IPS-NIHi7 (cell line): ENCODE measurements at regions not wholly inside any gene's neighbourhood (a gene's known extent, or its start where the extent isn't known, plus 50 kb on each side); places are given as distances from the start of the nearest gene placed in this dataset.

Experiments
- DNase-seq: peaks from one replicate; pipeline ENCODE4 v3.0.0; 2012; ENCODE audit warnings: mixed read lengths; ENCODE audit errors: extremely low spot score

GRCh38 chr12:115190010-115190770, 506.2 kb upstream of the TBX3 start:
- DNase-seq: no peak

- no peak for DNase-seq
These were observed 501.5 kb upstream of the TBX3 start for GRCh38 chr12:115185506-115185905.

DNA sequence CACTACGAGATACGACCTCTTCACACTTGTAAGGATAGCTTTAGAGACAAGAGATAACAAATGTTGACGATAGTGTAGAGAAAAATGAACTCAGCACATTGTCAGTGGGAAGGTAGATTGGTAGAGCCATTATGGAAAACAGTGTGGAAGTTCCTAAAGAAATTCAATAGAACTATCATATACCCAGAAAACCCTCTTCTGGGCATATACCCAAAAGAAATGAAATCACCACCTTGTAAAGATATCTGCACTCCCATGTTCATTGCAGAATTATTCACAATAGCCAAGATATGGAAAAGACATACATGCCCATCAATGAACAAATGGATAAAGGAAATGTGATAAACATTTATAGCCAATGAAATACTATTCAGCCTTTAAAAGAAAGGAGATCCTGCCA, 499.8 kb upstream of the TBX3 start:
- no peak for DNase-seq

- no peak for DNase-seq
These were observed 493.9 kb upstream of the TBX3 start for GRCh38 chr12:115177899-115178298.

DNA sequence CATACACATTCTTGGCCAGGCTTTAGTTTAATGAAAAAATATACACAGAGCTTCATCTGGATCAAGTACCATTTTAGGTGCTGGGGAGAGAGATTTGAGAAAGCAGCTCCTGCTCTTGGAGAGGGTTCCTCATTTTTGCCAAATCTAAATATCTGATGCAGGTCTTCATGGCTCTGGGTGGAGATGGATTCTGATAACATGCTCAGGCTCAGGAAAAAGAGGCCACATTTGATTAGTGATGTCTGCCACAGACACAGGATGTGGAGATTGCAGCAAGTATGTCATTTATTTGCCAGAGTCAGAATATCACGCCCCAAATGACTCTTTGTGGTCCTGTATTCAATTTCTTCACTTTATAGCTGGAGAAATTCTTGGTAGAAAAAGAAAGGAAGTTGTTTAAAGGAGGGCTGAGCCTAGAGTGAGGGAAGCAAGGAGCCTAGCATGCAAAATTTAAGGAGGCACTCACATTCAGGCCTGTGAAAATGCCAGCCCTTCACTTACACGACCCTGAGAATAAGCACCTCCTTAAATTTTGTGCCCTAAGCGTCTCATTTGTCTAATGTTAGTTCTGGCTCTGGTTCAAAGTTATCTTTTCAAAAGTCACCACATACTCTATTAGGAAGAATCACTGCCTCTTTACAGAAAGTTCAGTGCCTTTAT, 492.9 kb upstream of the TBX3 start:
- DNase-seq: no peak

DNA sequence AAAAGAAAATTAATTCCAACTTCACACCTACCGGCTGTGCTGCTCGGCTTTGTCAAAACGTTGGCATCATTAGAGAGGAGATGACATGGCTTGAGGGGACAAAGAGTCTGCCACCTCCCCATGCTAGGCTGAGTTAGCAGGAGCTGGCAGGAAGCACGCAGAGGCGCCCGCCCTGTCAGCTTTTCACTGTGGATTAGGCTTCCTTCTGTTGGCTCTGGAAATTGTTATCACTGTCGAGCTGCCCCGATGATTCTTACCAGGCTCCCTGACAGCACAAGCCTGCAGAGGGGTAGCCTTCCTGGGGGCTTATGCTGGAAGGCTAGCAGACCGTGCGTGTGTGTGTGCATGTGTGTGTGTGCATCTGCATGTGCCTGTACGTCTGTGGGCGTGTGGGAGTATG, 490.9 kb upstream of the TBX3 start:
- no peak for DNase-seq

GRCh38 chr12:115172521-115172920, 488.5 kb upstream of the TBX3 start:
- DNase-seq: no peak

- DNase-seq: no peak
These were observed 486.0 kb upstream of the TBX3 start for GRCh38 chr12:115169981-115170380.

- peak; percentile 40 for DNase-seq
These were observed 482.8 kb upstream of the TBX3 start for GRCh38 chr12:115166698-115167315.

- DNase-seq: no peak
These were observed 479.7 kb upstream of the TBX3 start for GRCh38 chr12:115163710-115164109.

GRCh38 chr12:115160271-115161128, 476.5 kb upstream of the TBX3 start:
- DNase-seq: no peak

DNA sequence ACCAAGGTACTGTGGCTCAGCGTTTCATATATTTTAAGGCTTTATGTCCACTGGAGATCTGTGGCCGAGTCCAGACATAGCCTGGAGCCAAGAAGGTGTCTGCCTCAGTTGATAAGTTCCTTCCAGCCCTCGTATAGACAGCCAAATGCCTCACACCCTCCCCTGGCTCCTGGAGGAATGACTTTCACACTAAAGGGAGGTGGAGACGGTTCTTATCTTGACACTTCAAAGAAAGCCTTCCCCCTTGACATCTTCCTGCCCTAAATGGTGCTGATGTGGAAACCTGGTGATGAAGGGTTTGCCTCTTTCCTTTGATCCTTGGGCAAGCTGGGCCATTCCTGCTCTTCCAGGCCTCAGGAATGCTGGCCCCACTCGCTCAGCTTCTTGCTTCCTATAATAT, 474.8 kb upstream of the TBX3 start:
- peak; percentile 53 for DNase-seq

- no peak for DNase-seq
These were observed 472.0 kb upstream of the TBX3 start for GRCh38 chr12:115155665-115156645.

DNA sequence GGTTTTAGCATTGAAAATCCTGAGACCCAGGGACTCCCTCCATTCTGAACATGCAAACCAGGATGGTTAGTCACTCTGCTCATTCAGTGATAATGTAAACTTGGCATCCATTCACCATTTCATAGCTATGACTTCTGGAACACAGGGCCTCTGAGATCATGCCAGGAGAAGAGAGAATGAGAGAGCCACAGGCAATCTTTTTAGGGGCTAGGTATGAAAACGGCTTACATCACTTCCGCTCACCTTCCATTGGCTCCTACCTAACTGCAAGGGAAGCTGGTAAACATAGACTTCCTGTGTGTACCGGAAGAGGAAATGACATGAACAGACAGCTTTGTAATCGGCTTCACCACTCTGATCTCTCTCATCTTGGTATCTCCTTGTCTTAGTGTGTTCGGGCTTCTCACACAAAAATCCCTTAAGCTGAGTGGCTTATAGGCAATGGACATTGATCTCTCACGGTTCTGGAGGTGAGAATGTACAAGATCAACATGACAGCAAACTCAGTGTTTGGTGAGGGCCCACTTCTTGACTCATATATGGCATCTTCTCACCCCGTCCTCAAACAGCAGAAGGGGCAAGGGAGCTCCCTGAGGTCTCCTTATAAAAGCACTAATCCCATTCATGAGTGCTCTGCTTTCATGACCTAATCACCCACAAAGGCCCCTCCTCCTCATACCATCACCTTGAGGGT, 465.9 kb upstream of the TBX3 start:
- no peak for DNase-seq

DNA sequence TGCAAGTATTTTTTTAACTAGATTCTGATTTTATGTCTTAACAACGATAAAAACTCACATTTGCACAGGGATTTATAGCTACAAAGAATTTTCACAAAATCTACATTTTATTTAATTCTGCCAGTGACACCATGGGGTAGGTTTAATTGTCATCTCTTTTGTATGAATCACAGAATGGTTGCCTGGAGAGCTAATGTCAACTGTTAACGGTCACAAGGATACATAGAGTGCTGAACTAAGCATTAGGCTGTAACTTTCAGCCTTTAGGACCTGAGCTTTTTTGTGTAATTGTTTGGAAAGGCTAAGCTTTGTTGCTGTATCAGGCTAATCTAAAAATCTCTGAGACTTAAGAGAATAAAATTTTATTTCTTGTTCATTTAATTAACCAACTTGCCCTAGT, 465.3 kb upstream of the TBX3 start:
- DNase-seq: no peak

DNA sequence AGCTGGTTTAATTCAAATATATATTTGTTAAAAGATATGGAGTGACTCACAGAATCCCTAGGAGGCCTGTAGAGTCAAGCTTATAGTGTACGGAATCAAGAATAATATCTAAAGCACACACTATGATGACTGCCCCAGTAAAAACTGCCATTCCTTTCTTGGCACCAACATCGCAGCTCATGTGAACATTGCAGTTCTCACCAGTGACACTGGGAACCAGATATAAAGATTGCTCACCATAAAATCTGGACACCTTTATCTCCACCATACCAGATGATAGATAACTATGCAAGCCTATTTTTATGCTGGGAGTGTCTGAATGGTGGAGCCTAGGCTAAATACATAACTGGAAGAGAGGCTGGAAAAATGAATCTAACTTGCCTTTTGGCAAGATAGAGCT, 463.9 kb upstream of the TBX3 start:
- no peak for DNase-seq

DNA sequence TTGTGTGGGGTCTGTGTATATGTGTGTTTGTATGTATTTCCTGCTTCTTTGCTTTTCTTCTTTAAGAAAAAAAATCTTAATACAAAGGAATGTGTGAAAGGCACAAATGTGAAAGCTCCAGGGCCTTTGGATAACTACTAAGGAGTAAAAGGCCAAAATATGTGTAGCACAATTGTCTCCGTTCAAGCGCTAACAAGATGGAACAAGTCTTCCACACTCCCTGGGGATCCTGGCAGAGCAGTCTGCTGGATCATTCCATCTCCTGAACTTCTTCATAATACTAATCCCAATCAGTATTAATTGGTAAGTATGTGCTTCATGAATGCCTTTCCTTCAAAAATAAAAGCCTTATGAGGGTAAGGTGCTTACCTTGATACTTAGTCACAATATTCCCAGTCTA, 462.5 kb upstream of the TBX3 start:
- no peak for DNase-seq

DNA sequence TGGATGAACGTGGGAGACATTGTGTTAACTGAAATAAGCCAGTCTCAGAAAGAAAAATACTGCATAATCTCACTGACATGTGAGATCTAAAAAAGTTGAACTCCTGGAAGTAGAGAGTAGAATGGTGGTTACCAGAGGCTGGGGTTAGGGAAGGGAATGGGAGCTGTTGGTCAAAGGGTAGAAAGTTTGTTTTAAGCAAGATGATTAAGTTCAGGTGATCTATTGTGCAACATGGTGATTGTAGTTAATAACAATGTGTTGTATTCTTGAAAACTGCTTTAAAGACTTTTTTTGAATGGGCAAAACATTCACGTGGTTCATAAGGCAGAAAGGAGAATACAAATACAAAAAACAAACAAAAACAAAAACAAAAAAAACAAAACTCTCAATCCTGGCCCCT, 460.4 kb upstream of the TBX3 start:
- DNase-seq: no peak

- DNase-seq: peak; percentile 31
These were observed 457.1 kb upstream of the TBX3 start for GRCh38 chr12:115140981-115141655.
